ENCODE measurements at regions not wholly inside any gene's neighbourhood (a gene's known extent, or its start where the extent isn't known, plus 50 kb on each side); places are given as distances from the start of the nearest gene placed in this dataset.
A peak's percentile ranks its signal among the peaks of the same experiment; 100 is the strongest.

GRCh38 chr12:87290505-87290904 lies 738.7 kb downstream of the C12orf50 start:
- H3K27ac ChIP-seq, result no peak overlapping the region
- TF ChIP-seq, protein P1, sequence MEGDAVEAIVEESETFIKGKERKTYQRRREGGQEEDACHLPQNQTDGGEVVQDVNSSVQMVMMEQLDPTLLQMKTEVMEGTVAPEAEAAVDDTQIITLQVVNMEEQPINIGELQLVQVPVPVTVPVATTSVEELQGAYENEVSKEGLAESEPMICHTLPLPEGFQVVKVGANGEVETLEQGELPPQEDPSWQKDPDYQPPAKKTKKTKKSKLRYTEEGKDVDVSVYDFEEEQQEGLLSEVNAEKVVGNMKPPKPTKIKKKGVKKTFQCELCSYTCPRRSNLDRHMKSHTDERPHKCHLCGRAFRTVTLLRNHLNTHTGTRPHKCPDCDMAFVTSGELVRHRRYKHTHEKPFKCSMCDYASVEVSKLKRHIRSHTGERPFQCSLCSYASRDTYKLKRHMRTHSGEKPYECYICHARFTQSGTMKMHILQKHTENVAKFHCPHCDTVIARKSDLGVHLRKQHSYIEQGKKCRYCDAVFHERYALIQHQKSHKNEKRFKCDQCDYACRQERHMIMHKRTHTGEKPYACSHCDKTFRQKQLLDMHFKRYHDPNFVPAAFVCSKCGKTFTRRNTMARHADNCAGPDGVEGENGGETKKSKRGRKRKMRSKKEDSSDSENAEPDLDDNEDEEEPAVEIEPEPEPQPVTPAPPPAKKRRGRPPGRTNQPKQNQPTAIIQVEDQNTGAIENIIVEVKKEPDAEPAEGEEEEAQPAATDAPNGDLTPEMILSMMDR (conservative IDR thresholded peaks at IDR 0.05), result no peak

DNA sequence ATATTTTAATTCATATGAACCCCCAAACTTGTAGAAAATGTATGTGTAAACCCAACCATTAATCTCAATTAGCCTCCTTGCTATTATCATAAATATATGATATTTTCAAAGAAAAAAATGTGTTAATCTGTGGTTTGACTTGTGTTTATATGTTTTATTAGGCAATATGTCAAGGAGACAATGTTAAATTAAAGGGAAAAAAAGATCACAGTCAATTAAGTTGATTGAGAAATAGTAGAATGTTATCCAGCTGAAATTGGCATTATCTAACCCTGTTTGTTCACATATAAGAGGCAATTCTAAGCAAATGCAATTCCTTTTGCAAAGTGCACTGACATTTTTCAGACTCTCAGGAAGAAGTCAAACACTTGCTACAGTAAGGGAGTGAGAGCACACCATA lies 745.3 kb downstream of the C12orf50 start:
- TF ChIP-seq, protein P1 (conservative IDR thresholded peaks at IDR 0.05), result no peak
- no peak overlapping the region for H3K27ac ChIP-seq

DNA sequence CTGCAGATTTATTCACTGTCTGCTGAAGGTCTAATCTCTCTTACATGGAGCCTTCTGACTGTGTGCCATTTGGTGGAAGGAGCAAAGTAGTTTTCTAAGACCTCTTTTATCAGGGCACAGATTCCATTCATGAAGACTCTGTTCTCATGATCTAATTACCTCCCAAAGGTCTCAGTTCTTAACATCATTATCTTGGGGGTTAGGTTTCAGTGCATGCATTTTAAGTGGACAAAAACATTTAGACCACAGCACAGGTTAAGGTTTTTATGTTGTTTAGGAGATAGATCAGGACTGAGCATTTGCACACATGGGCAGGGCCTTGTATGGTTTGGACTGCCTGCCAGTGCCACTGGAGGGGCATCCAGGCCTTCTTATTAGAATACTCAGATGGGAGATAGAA lies 746.1 kb downstream of the C12orf50 start:
- no peak overlapping the region for H3K27ac ChIP-seq
- TF ChIP-seq, protein P1 (conservative IDR thresholded peaks at IDR 0.05), result no peak

- TF ChIP-seq, protein P1 (conservative IDR thresholded peaks at IDR 0.05), result no peak
- H3K27ac ChIP-seq, result no peak overlapping the region
These were observed 748.3 kb downstream of the C12orf50 start for GRCh38 chr12:87280893-87281292.

GRCh38 chr12:87280356-87280755 lies 748.8 kb downstream of the C12orf50 start:
- TF ChIP-seq, protein P1 (conservative IDR thresholded peaks at IDR 0.05), result no peak
- H3K27ac ChIP-seq, result no peak overlapping the region

DNA sequence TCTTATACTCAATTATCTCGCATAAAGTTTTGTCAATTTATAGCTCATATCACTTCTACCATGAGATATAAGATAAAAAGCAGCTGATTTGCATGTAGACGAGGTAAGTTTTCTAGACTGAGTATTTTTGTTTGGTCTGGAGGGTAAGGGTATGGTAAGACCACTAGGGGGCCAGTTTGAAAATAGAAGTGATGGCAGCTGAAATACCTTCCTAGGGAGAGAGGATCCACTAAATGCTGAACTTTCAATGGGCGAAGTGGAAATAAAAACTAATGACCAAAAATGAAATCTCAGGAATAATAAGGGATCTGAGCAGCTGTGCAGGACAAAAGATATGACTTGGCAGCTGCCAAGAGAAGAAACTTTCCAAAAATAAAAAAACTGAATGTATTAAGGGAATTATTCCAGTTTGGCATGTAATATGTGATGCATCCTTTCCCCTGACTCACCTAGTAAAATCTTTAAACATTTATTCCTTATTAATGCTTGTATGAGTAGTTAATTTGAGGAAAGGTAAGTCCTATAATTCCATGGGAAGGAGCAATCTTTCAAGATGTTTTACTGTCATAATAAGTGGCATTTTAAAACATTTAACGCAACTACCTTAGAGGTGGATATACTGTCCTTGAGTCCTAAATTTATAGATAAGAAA lies 754.5 kb downstream of the C12orf50 start:
- H3K27ac ChIP-seq, result no peak overlapping the region
- TF ChIP-seq, protein P1 (conservative IDR thresholded peaks at IDR 0.05), result peak; percentile 81

DNA sequence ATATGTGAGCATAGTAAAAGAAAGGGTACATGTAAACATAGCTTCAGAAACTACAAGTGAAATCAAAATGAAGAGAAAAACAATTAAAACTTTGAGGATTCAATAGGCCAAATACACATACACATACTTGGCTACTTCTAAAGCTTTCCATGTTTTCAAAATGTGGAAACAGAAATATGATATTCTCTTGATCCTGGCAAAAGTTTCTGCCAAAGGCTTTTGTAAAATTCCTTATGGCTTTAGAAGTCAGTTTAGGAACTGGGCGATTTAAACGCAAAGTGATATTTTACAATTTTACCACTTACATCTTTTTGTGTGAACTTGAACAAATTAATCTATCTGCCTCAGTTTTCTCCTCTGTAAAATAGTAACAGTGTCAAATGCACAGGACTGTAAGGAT lies 756.4 kb downstream of the C12orf50 start:
- no peak overlapping the region for H3K27ac ChIP-seq
- TF ChIP-seq, protein P1 (conservative IDR thresholded peaks at IDR 0.05), result no peak
